ENCODE measurements at regions not wholly inside any gene's neighbourhood (a gene's known extent, or its start where the extent isn't known, plus 50 kb on each side); places are given as distances from the start of the nearest gene placed in this dataset.

GRCh38 chr6:109309917-109310316 is 72.3 kb downstream of the CD164 start:
- no peak overlapping the region for H2AK5ac ChIP-seq (ENCODE audit: low read length, severe bottlenecking)
- H3K9ac ChIP-seq (ENCODE audit: low read length) = no peak overlapping the region
- H3K4ac ChIP-seq (ENCODE audit: low read depth in 1 of 2, low read length in 2 of 2) = no peak overlapping the region
- H3K14ac ChIP-seq (ENCODE audit: low read length in 2 of 2) = no peak overlapping the region
- H3K18ac ChIP-seq (ENCODE audit: low read depth in 1 of 2, low read length in 2 of 2) = no peak overlapping the region
- H2BK5ac ChIP-seq (ENCODE audit: low read depth, low read length, poor library complexity, severe bottlenecking) = no peak overlapping the region
- no peak overlapping the region for H2BK15ac ChIP-seq (ENCODE audit: low read depth, poor library complexity, severe bottlenecking)
- 78% methylated on average over 5 of the region's 5 CpGs for WGBS
- no peaks in the 10 kb centered on the region for H3K27me3 ChIP-seq (ENCODE audit: control insufficient read depth in 1 of 2, insufficient read depth in 1 of 2, low read length in 2 of 2)
- no peak overlapping the region for H4K91ac ChIP-seq (ENCODE audit: low read length)
- no peak overlapping the region for H3K27ac ChIP-seq (ENCODE audit: low read length, poor library complexity, severe bottlenecking)
- H2AFZ ChIP-seq (ENCODE audit: low read depth, low read length) = no peak overlapping the region
- DNase-seq = no peak
- no peaks in the 10 kb centered on the region for H3K36me3 ChIP-seq (ENCODE audit: control insufficient read depth in 1 of 2, insufficient read depth in 2 of 2, low read depth in 1 of 2, low read length in 2 of 2)
- H3K4me3 ChIP-seq (ENCODE audit: insufficient read depth in 1 of 2, low read depth in 1 of 2, low read length in 2 of 2) = no peak overlapping the region
- no peaks in the 10 kb centered on the region for H3K9me3 ChIP-seq (ENCODE audit: control insufficient read depth, low read length)
- no peak overlapping the region for H4K8ac ChIP-seq (ENCODE audit: low read length)
- no peaks in the 10 kb centered on the region for H3K79me1 ChIP-seq (replicated peaks; ENCODE audit: low read length, poor library complexity, severe bottlenecking)
- no peak overlapping the region for H3K4me2 ChIP-seq (ENCODE audit: low read length, poor library complexity, severe bottlenecking)
- no peak overlapping the region for H2BK12ac ChIP-seq (ENCODE audit: low read length in 2 of 2)
- H2BK120ac ChIP-seq (ENCODE audit: low read depth, low read length) = no peak overlapping the region
- no peaks in the 10 kb centered on the region for H3K4me1 ChIP-seq (ENCODE audit: control insufficient read depth, insufficient read depth, low read depth, low read length)
- no peak overlapping the region for H3K23ac ChIP-seq (ENCODE audit: low read length in 2 of 2)

GRCh38 chr6:109308018-109308492 is 74.2 kb downstream of the CD164 start:
- H3K18ac ChIP-seq (ENCODE audit: low read depth in 1 of 2, low read length in 2 of 2) = no peak overlapping the region
- no peak overlapping the region for H3K14ac ChIP-seq (ENCODE audit: low read length in 2 of 2)
- peak; percentile 69 for DNase-seq
- H2AFZ ChIP-seq (ENCODE audit: low read depth, low read length) = no peak overlapping the region
- H3K27me3 ChIP-seq (ENCODE audit: control insufficient read depth in 1 of 2, insufficient read depth in 1 of 2, low read length in 2 of 2) = no peaks in the 10 kb centered on the region
- no peak overlapping the region for H3K23ac ChIP-seq (ENCODE audit: low read length in 2 of 2)
- no peak overlapping the region for H2BK15ac ChIP-seq (ENCODE audit: low read depth, poor library complexity, severe bottlenecking)
- no peaks in the 10 kb centered on the region for H3K9me3 ChIP-seq (ENCODE audit: control insufficient read depth, low read length)
- H3K36me3 ChIP-seq (ENCODE audit: control insufficient read depth in 1 of 2, insufficient read depth in 2 of 2, low read depth in 1 of 2, low read length in 2 of 2) = no peaks in the 10 kb centered on the region
- H3K4me2 ChIP-seq (ENCODE audit: low read length, poor library complexity, severe bottlenecking) = no peak overlapping the region
- H3K9ac ChIP-seq (ENCODE audit: low read length) = peak overlapping the region; percentile 28
- peak overlapping the region; percentile 42 for H4K8ac ChIP-seq (ENCODE audit: low read length)
- no peak overlapping the region for H3K4ac ChIP-seq (ENCODE audit: low read depth in 1 of 2, low read length in 2 of 2)
- H3K4me3 ChIP-seq (ENCODE audit: insufficient read depth in 1 of 2, low read depth in 1 of 2, low read length in 2 of 2) = no peak overlapping the region
- peaks cover 2% of the 10 kb centered on the region for H3K4me1 ChIP-seq (ENCODE audit: control insufficient read depth, insufficient read depth, low read depth, low read length)
- no peak overlapping the region for H4K91ac ChIP-seq (ENCODE audit: low read length)
- H3K79me1 ChIP-seq (replicated peaks; ENCODE audit: low read length, poor library complexity, severe bottlenecking) = no peaks in the 10 kb centered on the region
- H2BK120ac ChIP-seq (ENCODE audit: low read depth, low read length) = no peak overlapping the region
- no peak overlapping the region for H3K27ac ChIP-seq (ENCODE audit: low read length, poor library complexity, severe bottlenecking)
- H2AK5ac ChIP-seq (ENCODE audit: low read length, severe bottlenecking) = no peak overlapping the region
- no peak overlapping the region for H2BK5ac ChIP-seq (ENCODE audit: low read depth, low read length, poor library complexity, severe bottlenecking)
- H2BK12ac ChIP-seq (ENCODE audit: low read length in 2 of 2) = no peak overlapping the region
- 61% methylated on average over 4 of the region's 5 CpGs for WGBS

DNA sequence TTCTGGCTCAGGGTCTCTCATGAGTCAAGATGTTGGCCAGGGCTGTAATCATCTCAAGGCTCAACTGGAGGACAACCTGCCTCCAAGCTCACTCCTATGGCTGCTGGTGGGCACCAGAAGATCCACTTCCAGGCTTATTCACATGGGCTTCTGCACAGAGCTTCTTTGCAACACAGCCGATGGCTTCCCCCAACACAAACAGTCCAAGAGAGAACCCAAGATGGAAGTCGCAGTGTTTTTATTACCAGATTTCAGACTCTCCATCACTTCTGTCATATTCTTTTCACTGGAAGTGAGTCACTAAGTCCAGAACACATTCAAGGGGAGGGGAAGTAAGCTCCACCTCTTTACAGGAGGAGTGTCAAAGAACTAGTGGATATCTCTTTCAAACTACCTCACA is 75.5 kb downstream of the CD164 start:
- no peaks in the 10 kb centered on the region for H3K79me1 ChIP-seq (replicated peaks; ENCODE audit: low read length, poor library complexity, severe bottlenecking)
- H2BK12ac ChIP-seq (ENCODE audit: low read length in 2 of 2) = no peak overlapping the region
- no peak overlapping the region for H3K27ac ChIP-seq (ENCODE audit: low read length, poor library complexity, severe bottlenecking)
- no peak overlapping the region for H2BK120ac ChIP-seq (ENCODE audit: low read depth, low read length)
- no peak overlapping the region for H4K91ac ChIP-seq (ENCODE audit: low read length)
- H3K27me3 ChIP-seq (ENCODE audit: control insufficient read depth in 1 of 2, insufficient read depth in 1 of 2, low read length in 2 of 2) = no peaks in the 10 kb centered on the region
- H3K4me2 ChIP-seq (ENCODE audit: low read length, poor library complexity, severe bottlenecking) = no peak overlapping the region
- no peak overlapping the region for H3K14ac ChIP-seq (ENCODE audit: low read length in 2 of 2)
- H3K36me3 ChIP-seq (ENCODE audit: control insufficient read depth in 1 of 2, insufficient read depth in 2 of 2, low read depth in 1 of 2, low read length in 2 of 2) = no peaks in the 10 kb centered on the region
- no peak for DNase-seq
- H3K18ac ChIP-seq (ENCODE audit: low read depth in 1 of 2, low read length in 2 of 2) = no peak overlapping the region
- H2AK5ac ChIP-seq (ENCODE audit: low read length, severe bottlenecking) = no peak overlapping the region
- peaks cover 2% of the 10 kb centered on the region for H3K4me1 ChIP-seq (ENCODE audit: control insufficient read depth, insufficient read depth, low read depth, low read length)
- no peak overlapping the region for H2BK5ac ChIP-seq (ENCODE audit: low read depth, low read length, poor library complexity, severe bottlenecking)
- no peak overlapping the region for H2AFZ ChIP-seq (ENCODE audit: low read depth, low read length)
- H4K8ac ChIP-seq (ENCODE audit: low read length) = no peak overlapping the region
- H3K9me3 ChIP-seq (ENCODE audit: control insufficient read depth, low read length) = no peaks in the 10 kb centered on the region
- no peak overlapping the region for H2BK15ac ChIP-seq (ENCODE audit: low read depth, poor library complexity, severe bottlenecking)
- H3K9ac ChIP-seq (ENCODE audit: low read length) = no peak overlapping the region
- no peak overlapping the region for H3K4ac ChIP-seq (ENCODE audit: low read depth in 1 of 2, low read length in 2 of 2)
- 92% methylated on average over 2 of the region's 2 CpGs for WGBS
- H3K4me3 ChIP-seq (ENCODE audit: insufficient read depth in 1 of 2, low read depth in 1 of 2, low read length in 2 of 2) = no peak overlapping the region
- H3K23ac ChIP-seq (ENCODE audit: low read length in 2 of 2) = no peak overlapping the region

GRCh38 chr6:109305028-109305427 is 77.2 kb downstream of the CD164 start:
- no peak overlapping the region for H3K14ac ChIP-seq (ENCODE audit: low read length in 2 of 2)
- no peaks in the 10 kb centered on the region for H3K79me1 ChIP-seq (replicated peaks; ENCODE audit: low read length, poor library complexity, severe bottlenecking)
- no peak overlapping the region for H3K4me3 ChIP-seq (ENCODE audit: insufficient read depth in 1 of 2, low read depth in 1 of 2, low read length in 2 of 2)
- no peaks in the 10 kb centered on the region for H3K9me3 ChIP-seq (ENCODE audit: control insufficient read depth, low read length)
- H3K4ac ChIP-seq (ENCODE audit: low read depth in 1 of 2, low read length in 2 of 2) = no peak overlapping the region
- H3K27ac ChIP-seq (ENCODE audit: low read length, poor library complexity, severe bottlenecking) = no peak overlapping the region
- H3K4me2 ChIP-seq (ENCODE audit: low read length, poor library complexity, severe bottlenecking) = no peak overlapping the region
- H2AFZ ChIP-seq (ENCODE audit: low read depth, low read length) = no peak overlapping the region
- H2BK120ac ChIP-seq (ENCODE audit: low read depth, low read length) = no peak overlapping the region
- H2AK5ac ChIP-seq (ENCODE audit: low read length, severe bottlenecking) = no peak overlapping the region
- H4K91ac ChIP-seq (ENCODE audit: low read length) = no peak overlapping the region
- peaks cover 2% of the 10 kb centered on the region for H3K4me1 ChIP-seq (ENCODE audit: control insufficient read depth, insufficient read depth, low read depth, low read length)
- no peaks in the 10 kb centered on the region for H3K36me3 ChIP-seq (ENCODE audit: control insufficient read depth in 1 of 2, insufficient read depth in 2 of 2, low read depth in 1 of 2, low read length in 2 of 2)
- H4K8ac ChIP-seq (ENCODE audit: low read length) = no peak overlapping the region
- H3K9ac ChIP-seq (ENCODE audit: low read length) = no peak overlapping the region
- no peak overlapping the region for H2BK15ac ChIP-seq (ENCODE audit: low read depth, poor library complexity, severe bottlenecking)
- no peak overlapping the region for H2BK5ac ChIP-seq (ENCODE audit: low read depth, low read length, poor library complexity, severe bottlenecking)
- H3K27me3 ChIP-seq (ENCODE audit: control insufficient read depth in 1 of 2, insufficient read depth in 1 of 2, low read length in 2 of 2) = no peaks in the 10 kb centered on the region
- DNase-seq = no peak
- H3K23ac ChIP-seq (ENCODE audit: low read length in 2 of 2) = no peak overlapping the region
- no peak overlapping the region for H2BK12ac ChIP-seq (ENCODE audit: low read length in 2 of 2)
- H3K18ac ChIP-seq (ENCODE audit: low read depth in 1 of 2, low read length in 2 of 2) = no peak overlapping the region
